Right ventricle myocardium inferior (tissue), 1 donor: ENCODE measurements at regions not wholly inside any gene's neighbourhood (a gene's known extent, or its start where the extent isn't known, plus 50 kb on each side); places are given as distances from the start of the nearest gene placed in this dataset.
"Not testable (repeated sequence)": the region's sequence is repeated elsewhere in the genome, so short reads cannot be mapped to it uniquely, and the experiment has no call there.

Source experiments
- ATAC-seq: fragments of 200-7000 bp; cut with Tn5 transposase; one replicate; pipeline ENCODE4 v1.9.1; 2020; ENCODE audit warnings: mild to moderate bottlenecking, moderate library complexity
- DNase-seq: peaks from one replicate; pipeline ENCODE4 v3.0.0; 2021; ENCODE audit errors: missing footprints
- intact Hi-C: fragments of 100-400 bp; cut with DNase I; formaldehyde crosslinking; loops from one replicate; pipeline ENCODE4 v1.11.0; 2022
- donor health status: DM: no; HTN: yes; CAD: no; lungs with severe emphysema.

GRCh38 chrX:33989936-33990335, 142.2 kb downstream of the FAM47A start:
- intact Hi-C loops = no loop called here
- ATAC-seq = no peak
- no peak for DNase-seq

GRCh38 chrX:33987458-33987857, 144.7 kb downstream of the FAM47A start:
- DNase-seq (no peak), ATAC-seq (no peak)
- intact Hi-C loops = no loop called here

- DNase-seq (no peak), ATAC-seq (no peak)
- intact Hi-C loops = no loop called here
Measured at GRCh38 chrX:33974676-33975075, 157.4 kb downstream of the FAM47A start.

GRCh38 chrX:33970028-33970967, 161.8 kb downstream of the FAM47A start:
- intact Hi-C loops = no loop called here
- ATAC-seq (no peak), DNase-seq (no peak)

GRCh38 chrX:33969105-33969504, 163.0 kb downstream of the FAM47A start:
- ATAC-seq (no peak), DNase-seq (no peak)
- intact Hi-C loops = no loop called here

- no peak for DNase-seq
- intact Hi-C loops = no loop called here
Measured at GRCh38 chrX:33968611-33969010, 163.5 kb downstream of the FAM47A start.

GRCh38 chrX:33949300-33949699, 182.8 kb downstream of the FAM47A start:
- intact Hi-C loops = no loop called here
- DNase-seq = no peak
- no peak for ATAC-seq

More at GRCh38 chrX:33968611-33969010, 163.5 kb downstream of the FAM47A start:
- no peak for ATAC-seq

GRCh38 chrX:33926249-33926648, 205.9 kb downstream of the FAM47A start:
- intact Hi-C loops, DNase-seq, ATAC-seq: not testable (repeated sequence)

- DNase-seq (no peak), ATAC-seq (no peak)
- intact Hi-C loops = no loop called here
Measured at GRCh38 chrX:33923262-33923661, 208.9 kb downstream of the FAM47A start.

- intact Hi-C loops = no loop called here
- DNase-seq (no peak), ATAC-seq (no peak)
Measured at GRCh38 chrX:33909836-33910235, 222.3 kb downstream of the FAM47A start.

GRCh38 chrX:33908898-33909297, 223.2 kb downstream of the FAM47A start:
- ATAC-seq (no peak), DNase-seq (no peak)
- intact Hi-C loops = no loop called here

GRCh38 chrX:33908074-33908473, 224.0 kb downstream of the FAM47A start:
- ATAC-seq = no peak
- intact Hi-C loops = no loop called here
- no peak for DNase-seq

- ATAC-seq (no peak), DNase-seq (no peak)
- intact Hi-C loops = no loop called here
Measured at GRCh38 chrX:33906971-33907370, 225.1 kb downstream of the FAM47A start.

GRCh38 chrX:33892670-33893069, 239.4 kb downstream of the FAM47A start:
- DNase-seq (no peak), ATAC-seq (no peak)
- intact Hi-C loops = no loop called here

GRCh38 chrX:33855251-33855650, 276.9 kb downstream of the FAM47A start:
- intact Hi-C loops = no loop called here
- no peak for DNase-seq
- no peak for ATAC-seq

- intact Hi-C loops, DNase-seq, ATAC-seq: not testable (repeated sequence)
Measured at GRCh38 chrX:33852146-33852545, 280.0 kb downstream of the FAM47A start.

- DNase-seq (no peak), ATAC-seq (no peak)
- intact Hi-C loops = no loop called here
Measured at GRCh38 chrX:33840176-33840575, 291.9 kb downstream of the FAM47A start.

GRCh38 chrX:33831211-33831610, 300.9 kb downstream of the FAM47A start:
- DNase-seq (no peak), ATAC-seq (no peak)
- intact Hi-C loops = no loop called here

- ATAC-seq (no peak), DNase-seq (no peak)
- intact Hi-C loops = no loop called here
Measured at GRCh38 chrX:33817266-33817665, 314.8 kb downstream of the FAM47A start.

GRCh38 chrX:33808636-33809035, 323.5 kb downstream of the FAM47A start:
- intact Hi-C loops = no loop called here
- DNase-seq (no peak), ATAC-seq (no peak)

GRCh38 chrX:33784548-33784947, 347.6 kb downstream of the FAM47A start:
- intact Hi-C loops = no loop called here
- DNase-seq = no peak
- ATAC-seq = no peak
